ENCODE measurements at regions not wholly inside any gene's neighbourhood (a gene's known extent, or its start where the extent isn't known, plus 50 kb on each side); places are given as distances from the start of the nearest gene placed in this dataset.
A peak's percentile ranks its signal among the peaks of the same experiment; 100 is the strongest.

- in situ Hi-C loops (cut with HindIII; ENCODE audit: low sequenced_read_pairs) = no loop called here
- no peak for DNase-seq (ENCODE audit: low spot score)
Observed at GRCh38 chr10:78867555-78867939, 201.2 kb upstream of the ZMIZ1 start.

- in situ Hi-C loops (cut with HindIII; ENCODE audit: low sequenced_read_pairs) = no loop called here
- no peak for DNase-seq (ENCODE audit: low spot score)
Observed at GRCh38 chr10:78868048-78868447, 200.7 kb upstream of the ZMIZ1 start.

- DNase-seq (ENCODE audit: low spot score) = no peak
- in situ Hi-C loops (cut with HindIII; ENCODE audit: low sequenced_read_pairs) = no loop called here
Observed at GRCh38 chr10:78868456-78868855, 200.3 kb upstream of the ZMIZ1 start.

- in situ Hi-C loops (cut with HindIII; ENCODE audit: low sequenced_read_pairs) = no loop called here
- no peak for DNase-seq (ENCODE audit: low spot score)
Observed at GRCh38 chr10:78868861-78869260, 199.9 kb upstream of the ZMIZ1 start.

GRCh38 chr10:78869508-78870454 lies 199.0 kb upstream of the ZMIZ1 start:
- no peak for DNase-seq (ENCODE audit: low spot score)
- in situ Hi-C loops (cut with HindIII; ENCODE audit: low sequenced_read_pairs) = no loop called here

- in situ Hi-C loops (cut with HindIII; ENCODE audit: low sequenced_read_pairs) = no loop called here
Observed at GRCh38 chr10:78870458-78870857, 198.3 kb upstream of the ZMIZ1 start.

GRCh38 chr10:78871796-78872195 lies 197.0 kb upstream of the ZMIZ1 start:
- DNase-seq (ENCODE audit: low spot score) = no peak
- in situ Hi-C loops (cut with HindIII; ENCODE audit: low sequenced_read_pairs) = no loop called here

More at GRCh38 chr10:78870458-78870857, 198.3 kb upstream of the ZMIZ1 start:
- no peak for DNase-seq (ENCODE audit: low spot score)

GRCh38 chr10:78873413-78873812 lies 195.4 kb upstream of the ZMIZ1 start:
- no peak for DNase-seq (ENCODE audit: low spot score)
- in situ Hi-C loops (cut with HindIII; ENCODE audit: low sequenced_read_pairs) = no loop called here

- in situ Hi-C loops (cut with HindIII; ENCODE audit: low sequenced_read_pairs) = no loop called here
- no peak for DNase-seq (ENCODE audit: low spot score)
Observed at GRCh38 chr10:78875331-78875877, 193.4 kb upstream of the ZMIZ1 start.

- DNase-seq (ENCODE audit: low spot score) = no peak
- in situ Hi-C loops (cut with HindIII; ENCODE audit: low sequenced_read_pairs) = no loop called here
Observed at GRCh38 chr10:78875932-78876331, 192.8 kb upstream of the ZMIZ1 start.

- no peak for DNase-seq (ENCODE audit: low spot score)
- in situ Hi-C loops (cut with HindIII; ENCODE audit: low sequenced_read_pairs) = no loop called here
Observed at GRCh38 chr10:78876449-78876848, 192.3 kb upstream of the ZMIZ1 start.

GRCh38 chr10:78879621-78880020 lies 189.1 kb upstream of the ZMIZ1 start:
- no peak for DNase-seq (ENCODE audit: low spot score)
- in situ Hi-C loops (cut with HindIII; ENCODE audit: low sequenced_read_pairs) = no loop called here

- no peak for DNase-seq (ENCODE audit: low spot score)
- in situ Hi-C loops (cut with HindIII; ENCODE audit: low sequenced_read_pairs) = no loop called here
Observed at GRCh38 chr10:78886129-78886528, 182.6 kb upstream of the ZMIZ1 start.

- DNase-seq (ENCODE audit: low spot score) = peak; percentile 25
- in situ Hi-C loops (cut with HindIII; ENCODE audit: low sequenced_read_pairs) = no loop called here
Observed at GRCh38 chr10:78889536-78890063, 179.2 kb upstream of the ZMIZ1 start.

- DNase-seq (ENCODE audit: low spot score) = no peak
- in situ Hi-C loops (cut with HindIII; ENCODE audit: low sequenced_read_pairs) = no loop called here
Observed at GRCh38 chr10:78890506-78890905, 178.3 kb upstream of the ZMIZ1 start.

GRCh38 chr10:78891741-78892140 lies 177.0 kb upstream of the ZMIZ1 start:
- DNase-seq (ENCODE audit: low spot score) = no peak
- in situ Hi-C loops (cut with HindIII; ENCODE audit: low sequenced_read_pairs) = no loop called here

GRCh38 chr10:78892338-78893176 lies 176.2 kb upstream of the ZMIZ1 start:
- in situ Hi-C loops (cut with HindIII; ENCODE audit: low sequenced_read_pairs) = no loop called here

GRCh38 chr10:78893217-78893616 lies 175.5 kb upstream of the ZMIZ1 start:
- no peak for DNase-seq (ENCODE audit: low spot score)
- in situ Hi-C loops (cut with HindIII; ENCODE audit: low sequenced_read_pairs) = no loop called here

More at GRCh38 chr10:78892338-78893176, 176.2 kb upstream of the ZMIZ1 start:
- DNase-seq (ENCODE audit: low spot score) = no peak

- no peak for DNase-seq (ENCODE audit: low spot score)
- in situ Hi-C loops (cut with HindIII; ENCODE audit: low sequenced_read_pairs) = no loop called here
Observed at GRCh38 chr10:78894089-78894840, 174.5 kb upstream of the ZMIZ1 start.
